Activated naive CD8-positive, alpha-beta T cell treated with anti-CD3 and anti-CD28 coated beads for 36 hours (primary cell): ENCODE measurements at regions not wholly inside any gene's neighbourhood (a gene's known extent, or its start where the extent isn't known, plus 50 kb on each side); places are given as distances from the start of the nearest gene placed in this dataset.

Experiments used
- DNase-seq: peaks from one replicate; pipeline ENCODE4 v3.0.0; 2021
- H3K27ac Mint-ChIP-seq: one replicate; pipeline ENCODE4 v1.8.0; 2022; ENCODE audit warnings: mild to moderate bottlenecking, moderate library complexity, mixed read lengths
- H3K27me3 Mint-ChIP-seq: one replicate; pipeline ENCODE4 v1.8.0; 2022; ENCODE audit warnings: mild to moderate bottlenecking, mixed read lengths
- H3K36me3 Mint-ChIP-seq: one replicate; pipeline ENCODE4 v1.8.0; 2021; ENCODE audit warnings: mild to moderate bottlenecking, mixed read lengths
- H3K4me1 Mint-ChIP-seq: one replicate; pipeline ENCODE4 v1.8.0; 2021; ENCODE audit warnings: mixed read lengths
- H3K4me3 Mint-ChIP-seq: one replicate; pipeline ENCODE4 v1.8.0; 2022; ENCODE audit warnings: mild to moderate bottlenecking, moderate library complexity, mixed read lengths
- H3K9me3 Mint-ChIP-seq: one replicate; pipeline ENCODE4 v1.8.0; 2022; ENCODE audit warnings: mixed read lengths

DNA sequence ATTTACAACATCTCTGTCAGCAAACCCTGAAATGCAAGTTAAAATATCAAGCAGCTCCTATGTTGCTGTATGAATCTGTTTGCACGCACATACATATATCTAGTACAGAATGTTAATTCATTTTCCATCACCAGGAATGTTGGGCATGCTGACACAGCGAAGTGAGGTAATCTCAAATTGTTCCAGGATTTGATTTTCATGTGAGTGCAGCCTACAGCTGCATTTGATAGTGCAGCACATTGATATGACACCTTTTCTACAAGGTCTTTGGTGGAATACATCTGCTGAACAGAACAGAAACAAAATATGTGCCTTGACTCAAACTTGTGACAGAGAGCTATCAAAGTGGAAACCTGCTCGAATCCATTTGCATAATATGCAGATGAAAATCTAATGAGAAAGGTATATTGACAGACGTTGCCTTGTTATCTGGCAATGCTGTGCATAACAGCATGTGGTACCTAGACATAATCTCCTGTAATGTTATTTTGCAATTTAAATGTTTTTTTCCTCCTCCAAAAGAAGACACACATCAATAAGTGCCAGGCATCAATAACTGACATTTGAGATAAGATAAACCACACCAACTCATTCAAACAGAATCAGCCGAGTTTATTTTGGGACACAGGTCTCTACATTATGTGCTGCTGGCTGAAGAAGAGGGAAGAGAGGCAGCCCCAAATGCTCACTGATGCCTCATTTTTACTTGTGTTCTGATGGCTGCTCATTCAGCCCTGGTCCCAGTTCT lies 512.2 kb downstream of the ZNF608 start:
- Mint-ChIP-seq H3K27me3 (peaks cover 4% of the 10 kb centered on the region), H3K4me1 (no peaks in the 10 kb centered on the region), H3K4me3 (no peak overlapping the region), H3K27ac (no peak overlapping the region), H3K36me3 (no peaks in the 10 kb centered on the region), H3K9me3 (no peaks in the 10 kb centered on the region)
- DNase-seq, result no peak

- Mint-ChIP-seq H3K4me3 (no peak overlapping the region), H3K27me3 (peaks cover 4% of the 10 kb centered on the region), H3K4me1 (no peaks in the 10 kb centered on the region), H3K9me3 (no peaks in the 10 kb centered on the region), H3K27ac (no peak overlapping the region), H3K36me3 (no peaks in the 10 kb centered on the region)
- DNase-seq, result no peak
Observed at GRCh38 chr5:124232515-124232914, 513.9 kb downstream of the ZNF608 start.

DNA sequence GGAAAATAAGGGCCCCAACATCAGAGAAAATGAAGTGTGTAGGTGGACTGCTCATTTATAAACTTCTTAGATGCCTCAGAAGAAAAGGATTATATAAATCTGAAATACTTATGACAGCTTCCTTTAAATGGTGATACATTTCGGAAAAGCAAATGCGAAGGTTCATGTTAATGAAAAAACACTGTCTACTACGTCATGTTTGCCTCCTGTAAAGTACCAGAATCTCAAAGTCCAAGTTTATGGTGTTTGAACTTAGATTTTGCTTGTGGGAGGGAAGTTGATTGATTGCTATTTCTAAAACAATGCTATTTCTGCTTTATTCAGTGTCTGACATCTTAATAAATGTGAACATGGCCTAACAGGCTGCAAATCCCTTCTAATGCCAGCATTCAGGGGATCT lies 514.6 kb downstream of the ZNF608 start:
- no peaks in the 10 kb centered on the region for H3K9me3 Mint-ChIP-seq
- peaks cover 4% of the 10 kb centered on the region for H3K27me3 Mint-ChIP-seq
- no peaks in the 10 kb centered on the region for H3K36me3 Mint-ChIP-seq
- no peak for DNase-seq
- H3K27ac Mint-ChIP-seq, result no peak overlapping the region
- no peaks in the 10 kb centered on the region for H3K4me1 Mint-ChIP-seq
- no peak overlapping the region for H3K4me3 Mint-ChIP-seq

GRCh38 chr5:124231230-124231629 lies 515.2 kb downstream of the ZNF608 start:
- Mint-ChIP-seq H3K9me3 (no peaks in the 10 kb centered on the region), H3K27ac (no peak overlapping the region), H3K4me1 (no peaks in the 10 kb centered on the region), H3K27me3 (peaks cover 4% of the 10 kb centered on the region), H3K4me3 (no peak overlapping the region), H3K36me3 (no peaks in the 10 kb centered on the region)
- DNase-seq, result no peak

DNA sequence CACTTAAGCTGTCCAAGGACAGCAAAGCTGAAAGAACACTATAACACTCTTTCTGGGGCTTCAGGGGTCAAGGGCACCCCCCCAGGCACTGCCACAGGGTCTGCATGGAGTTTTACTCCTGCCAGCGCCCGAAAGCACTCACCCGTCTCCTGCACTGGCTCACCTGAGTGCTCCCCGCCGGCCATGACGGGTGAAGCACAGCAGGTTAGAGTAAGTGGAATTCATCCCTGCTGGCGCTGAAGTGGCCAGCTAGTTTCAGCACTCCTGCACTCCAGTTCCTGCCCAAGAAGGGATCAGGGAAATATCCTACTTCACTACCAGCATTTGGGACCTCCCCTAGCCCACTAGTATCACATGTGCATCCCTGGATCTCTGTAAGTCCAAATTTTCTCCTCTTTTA lies 516.0 kb downstream of the ZNF608 start:
- Mint-ChIP-seq H3K36me3 (no peaks in the 10 kb centered on the region), H3K27ac (no peak overlapping the region), H3K27me3 (peaks cover 4% of the 10 kb centered on the region), H3K9me3 (no peaks in the 10 kb centered on the region), H3K4me1 (no peaks in the 10 kb centered on the region), H3K4me3 (no peak overlapping the region)
- no peak for DNase-seq

GRCh38 chr5:124229352-124229751 lies 517.1 kb downstream of the ZNF608 start:
- Mint-ChIP-seq H3K9me3 (no peaks in the 10 kb centered on the region), H3K27me3 (peaks cover 7% of the 10 kb centered on the region), H3K36me3 (no peaks in the 10 kb centered on the region), H3K4me3 (no peak overlapping the region), H3K27ac (no peak overlapping the region), H3K4me1 (no peaks in the 10 kb centered on the region)
- no peak for DNase-seq

DNA sequence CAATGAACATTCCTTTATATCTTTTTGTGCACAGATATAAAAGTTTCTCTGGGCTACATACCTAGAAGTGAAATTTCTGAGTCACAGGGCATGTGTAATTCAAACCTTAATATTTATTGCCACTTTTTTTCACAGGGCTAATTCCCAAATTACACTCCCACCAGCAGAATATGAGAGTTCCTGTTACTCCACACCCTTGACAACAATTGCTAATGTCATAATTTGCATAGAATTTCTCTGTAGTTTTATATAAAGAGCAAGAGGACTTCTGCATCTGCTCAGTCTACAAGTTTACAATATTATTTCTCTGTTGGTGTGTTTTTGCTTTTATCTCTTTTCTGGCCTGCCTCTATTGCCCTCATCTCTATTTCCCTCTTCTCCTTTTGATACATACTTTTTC lies 518.5 kb downstream of the ZNF608 start:
- no peaks in the 10 kb centered on the region for H3K4me1 Mint-ChIP-seq
- no peak overlapping the region for H3K4me3 Mint-ChIP-seq
- H3K9me3 Mint-ChIP-seq, result no peaks in the 10 kb centered on the region
- no peaks in the 10 kb centered on the region for H3K36me3 Mint-ChIP-seq
- no peak for DNase-seq
- no peak overlapping the region for H3K27ac Mint-ChIP-seq
- H3K27me3 Mint-ChIP-seq, result peaks cover 7% of the 10 kb centered on the region

GRCh38 chr5:124220418-124220817 lies 526.0 kb downstream of the ZNF608 start:
- Mint-ChIP-seq H3K27me3 (peaks cover 3% of the 10 kb centered on the region), H3K9me3 (peaks cover 4% of the 10 kb centered on the region), H3K4me1 (no peaks in the 10 kb centered on the region), H3K4me3 (no peak overlapping the region), H3K27ac (no peak overlapping the region), H3K36me3 (no peaks in the 10 kb centered on the region)
- DNase-seq, result no peak

GRCh38 chr5:124212934-124213333 lies 533.5 kb downstream of the ZNF608 start:
- no peaks in the 10 kb centered on the region for H3K36me3 Mint-ChIP-seq
- H3K27ac Mint-ChIP-seq, result no peak overlapping the region
- peaks cover 12% of the 10 kb centered on the region for H3K9me3 Mint-ChIP-seq
- no peak overlapping the region for H3K4me3 Mint-ChIP-seq
- no peaks in the 10 kb centered on the region for H3K27me3 Mint-ChIP-seq
- H3K4me1 Mint-ChIP-seq, result peaks cover 1% of the 10 kb centered on the region
- DNase-seq, result no peak

- DNase-seq, result no peak
- no peaks in the 10 kb centered on the region for H3K27me3 Mint-ChIP-seq
- H3K36me3 Mint-ChIP-seq, result no peaks in the 10 kb centered on the region
- H3K4me3 Mint-ChIP-seq, result no peak overlapping the region
- H3K9me3 Mint-ChIP-seq, result peaks cover 10% of the 10 kb centered on the region
- H3K27ac Mint-ChIP-seq, result no peak overlapping the region
- H3K4me1 Mint-ChIP-seq, result peaks cover 1% of the 10 kb centered on the region
Observed at GRCh38 chr5:124210111-124210910, 536.1 kb downstream of the ZNF608 start.

- no peaks in the 10 kb centered on the region for H3K36me3 Mint-ChIP-seq
- DNase-seq, result no peak
- no peak overlapping the region for H3K27ac Mint-ChIP-seq
- peaks cover 6% of the 10 kb centered on the region for H3K9me3 Mint-ChIP-seq
- no peaks in the 10 kb centered on the region for H3K27me3 Mint-ChIP-seq
- H3K4me3 Mint-ChIP-seq, result no peak overlapping the region
- H3K4me1 Mint-ChIP-seq, result peaks cover 1% of the 10 kb centered on the region
Observed at GRCh38 chr5:124207118-124207517, 539.3 kb downstream of the ZNF608 start.

DNA sequence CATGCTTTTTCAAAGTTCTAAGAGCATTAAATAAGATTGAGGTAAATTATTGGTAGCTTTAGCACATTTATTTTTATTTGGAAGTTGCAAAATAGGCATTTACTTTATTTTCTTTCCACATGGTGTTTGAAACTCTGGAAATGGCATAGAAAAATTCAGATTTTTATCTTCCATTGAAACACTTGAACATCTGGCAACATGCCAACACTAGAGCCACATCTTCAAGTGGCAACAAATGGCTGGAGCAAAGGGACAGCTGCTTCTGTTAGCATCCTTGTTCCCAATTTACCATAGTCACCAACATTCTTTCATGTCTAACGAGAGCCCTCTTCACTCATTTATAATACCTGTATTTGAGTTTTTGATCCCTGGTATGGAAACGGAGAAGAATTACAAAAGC lies 539.9 kb downstream of the ZNF608 start:
- Mint-ChIP-seq H3K27ac (no peak overlapping the region), H3K9me3 (peaks cover 5% of the 10 kb centered on the region), H3K36me3 (no peaks in the 10 kb centered on the region), H3K4me3 (no peak overlapping the region), H3K4me1 (peaks cover 1% of the 10 kb centered on the region), H3K27me3 (no peaks in the 10 kb centered on the region)
- DNase-seq, result no peak

- Mint-ChIP-seq H3K27me3 (no peaks in the 10 kb centered on the region), H3K9me3 (peaks cover 5% of the 10 kb centered on the region), H3K4me1 (no peaks in the 10 kb centered on the region), H3K36me3 (no peaks in the 10 kb centered on the region), H3K4me3 (no peak overlapping the region), H3K27ac (no peak overlapping the region)
- no peak for DNase-seq
Observed at GRCh38 chr5:124203303-124203702, 543.1 kb downstream of the ZNF608 start.

DNA sequence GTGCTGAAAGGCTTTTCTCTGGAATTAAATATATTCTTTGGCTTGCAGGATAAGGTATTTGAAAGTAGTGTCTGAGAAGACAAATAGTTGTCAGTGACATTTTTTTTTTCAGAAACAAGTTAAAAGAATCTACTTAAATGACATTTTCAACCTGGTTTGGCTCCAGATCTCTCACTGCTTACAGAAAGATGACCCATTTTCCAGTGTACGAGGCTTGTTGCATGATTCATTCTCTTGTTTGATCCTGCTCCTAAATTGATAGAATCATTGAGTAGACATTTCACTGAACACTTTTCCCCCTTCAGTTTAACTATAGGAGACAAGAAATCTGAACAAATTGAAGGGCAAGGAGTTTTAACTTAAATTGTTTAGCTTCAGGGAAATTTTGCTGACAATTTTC lies 546.1 kb downstream of the ZNF608 start:
- DNase-seq, result no peak
- H3K4me1 Mint-ChIP-seq, result no peaks in the 10 kb centered on the region
- H3K27ac Mint-ChIP-seq, result no peak overlapping the region
- no peaks in the 10 kb centered on the region for H3K27me3 Mint-ChIP-seq
- H3K4me3 Mint-ChIP-seq, result no peak overlapping the region
- no peaks in the 10 kb centered on the region for H3K36me3 Mint-ChIP-seq
- H3K9me3 Mint-ChIP-seq, result peaks cover 5% of the 10 kb centered on the region

- Mint-ChIP-seq H3K27ac (no peak overlapping the region), H3K36me3 (no peaks in the 10 kb centered on the region), H3K4me3 (no peak overlapping the region), H3K4me1 (no peaks in the 10 kb centered on the region), H3K27me3 (no peaks in the 10 kb centered on the region), H3K9me3 (peaks cover 5% of the 10 kb centered on the region)
- DNase-seq, result no peak
Observed at GRCh38 chr5:124199893-124200292, 546.5 kb downstream of the ZNF608 start.

GRCh38 chr5:124195411-124195810 lies 551.0 kb downstream of the ZNF608 start:
- Mint-ChIP-seq H3K4me1 (no peaks in the 10 kb centered on the region), H3K36me3 (no peaks in the 10 kb centered on the region), H3K27me3 (no peaks in the 10 kb centered on the region), H3K9me3 (no peaks in the 10 kb centered on the region), H3K27ac (no peak overlapping the region), H3K4me3 (no peak overlapping the region)
- DNase-seq, result no peak
